Thyroid gland (tissue), 4 donors: ENCODE measurements at regions not wholly inside any gene's neighbourhood (a gene's known extent, or its start where the extent isn't known, plus 50 kb on each side); places are given as distances from the start of the nearest gene placed in this dataset.

ENCODE experiments used
- POLR2A ChIP-seq, 2 donors: fragments of 450-650 bp; IDR thresholded peaks; one replicate each; pipeline ENCODE4 v1.6.1; 2017; ENCODE audit warnings: antibody characterized with exemption in 2 of 2, mild to moderate bottlenecking in 2 of 2, moderate library complexity in 1 of 2
- TF ChIP-seq, protein P1 (sequence below), 6 experiments: fragments of 200-600 bp in 3 of 6; fragments of 450-650 bp in 3 of 6; sonication (generic) in 3 of 6; IDR thresholded peaks; one replicate each; pipeline ENCODE4 v1.5.1; 2016 to 2019; ENCODE audit warnings: antibody characterized with exemption in 6 of 6, mild to moderate bottlenecking in 2 of 6, inconsistent platforms in 1 of 6, moderate library complexity in 1 of 6

DNA sequence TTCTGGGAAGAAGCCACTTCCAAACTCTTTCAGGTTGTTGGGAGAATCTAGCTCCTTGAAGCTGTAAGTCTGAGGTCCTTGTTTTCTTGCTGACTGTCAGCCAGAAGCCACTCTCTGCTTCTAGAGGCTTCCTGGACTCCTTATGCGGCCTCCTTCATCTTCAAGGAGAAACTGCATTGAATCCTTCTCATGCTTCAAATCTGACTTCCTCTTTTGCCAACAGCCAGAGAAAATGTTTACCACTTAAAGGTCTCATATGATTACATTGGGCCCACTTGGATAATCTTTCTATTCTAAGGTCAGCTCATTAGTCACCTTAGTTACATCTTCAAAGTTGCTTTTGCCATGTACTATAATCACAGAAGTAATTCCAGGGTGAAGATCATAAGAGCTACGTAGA lies 327.0 kb downstream of the HNRNPD start:
- TF ChIP-seq, protein P1, sequence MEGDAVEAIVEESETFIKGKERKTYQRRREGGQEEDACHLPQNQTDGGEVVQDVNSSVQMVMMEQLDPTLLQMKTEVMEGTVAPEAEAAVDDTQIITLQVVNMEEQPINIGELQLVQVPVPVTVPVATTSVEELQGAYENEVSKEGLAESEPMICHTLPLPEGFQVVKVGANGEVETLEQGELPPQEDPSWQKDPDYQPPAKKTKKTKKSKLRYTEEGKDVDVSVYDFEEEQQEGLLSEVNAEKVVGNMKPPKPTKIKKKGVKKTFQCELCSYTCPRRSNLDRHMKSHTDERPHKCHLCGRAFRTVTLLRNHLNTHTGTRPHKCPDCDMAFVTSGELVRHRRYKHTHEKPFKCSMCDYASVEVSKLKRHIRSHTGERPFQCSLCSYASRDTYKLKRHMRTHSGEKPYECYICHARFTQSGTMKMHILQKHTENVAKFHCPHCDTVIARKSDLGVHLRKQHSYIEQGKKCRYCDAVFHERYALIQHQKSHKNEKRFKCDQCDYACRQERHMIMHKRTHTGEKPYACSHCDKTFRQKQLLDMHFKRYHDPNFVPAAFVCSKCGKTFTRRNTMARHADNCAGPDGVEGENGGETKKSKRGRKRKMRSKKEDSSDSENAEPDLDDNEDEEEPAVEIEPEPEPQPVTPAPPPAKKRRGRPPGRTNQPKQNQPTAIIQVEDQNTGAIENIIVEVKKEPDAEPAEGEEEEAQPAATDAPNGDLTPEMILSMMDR (IDR thresholded peaks at IDR 0.05) = no peak
- no peak for TF ChIP-seq POLR2A (IDR thresholded peaks at IDR 0.05)
